ENCODE measurements at regions not wholly inside any gene's neighbourhood (a gene's known extent, or its start where the extent isn't known, plus 50 kb on each side); places are given as distances from the start of the nearest gene placed in this dataset.
"Not testable (repeated sequence)": the region's sequence is repeated elsewhere in the genome, so short reads cannot be mapped to it uniquely, and the experiment has no call there.

DNA sequence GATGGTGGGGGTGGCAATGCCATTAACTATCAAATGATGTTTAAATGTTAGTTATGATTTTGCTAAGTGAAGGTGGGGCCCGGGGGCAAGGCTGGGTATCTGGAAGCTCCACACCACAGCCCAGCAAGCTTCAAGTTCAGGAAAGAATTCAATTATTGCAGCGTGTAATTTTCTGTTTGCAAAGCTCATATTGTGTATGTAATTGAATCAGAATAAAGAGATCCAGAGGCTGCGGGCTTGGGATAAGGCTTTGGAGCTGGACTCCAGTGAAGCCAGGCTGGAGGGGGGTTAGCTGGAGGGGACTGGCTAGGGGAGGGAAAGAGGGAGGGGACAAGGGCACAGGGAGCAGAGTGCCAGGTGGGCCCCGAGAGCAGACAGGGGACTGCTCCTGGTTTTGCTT is 557.1 kb upstream of the CADM1 start:
- no peak for DNase-seq

DNA sequence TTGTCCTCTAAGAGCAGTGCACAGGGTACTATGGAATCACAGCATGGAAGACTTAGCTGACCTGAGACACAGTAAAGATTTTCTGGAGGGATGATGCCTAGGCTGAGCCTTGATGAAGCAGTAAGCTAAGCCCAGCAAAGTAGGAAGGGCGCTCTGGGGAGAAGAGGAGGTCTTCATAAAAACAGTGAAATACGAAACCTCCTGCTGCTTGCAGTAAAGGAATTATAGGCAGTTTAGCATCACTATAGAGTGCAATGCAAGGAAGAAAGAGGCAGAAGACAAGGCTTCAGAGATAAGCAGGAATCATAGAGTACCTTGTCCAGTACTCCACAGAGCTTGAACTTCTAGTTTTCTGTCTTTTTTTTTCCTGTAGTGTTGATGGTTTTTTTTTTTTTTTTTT is 555.7 kb upstream of the CADM1 start:
- no peak for DNase-seq

GRCh38 chr11:116057000-116057399 is 552.8 kb upstream of the CADM1 start:
- DNase-seq, result no peak

DNA sequence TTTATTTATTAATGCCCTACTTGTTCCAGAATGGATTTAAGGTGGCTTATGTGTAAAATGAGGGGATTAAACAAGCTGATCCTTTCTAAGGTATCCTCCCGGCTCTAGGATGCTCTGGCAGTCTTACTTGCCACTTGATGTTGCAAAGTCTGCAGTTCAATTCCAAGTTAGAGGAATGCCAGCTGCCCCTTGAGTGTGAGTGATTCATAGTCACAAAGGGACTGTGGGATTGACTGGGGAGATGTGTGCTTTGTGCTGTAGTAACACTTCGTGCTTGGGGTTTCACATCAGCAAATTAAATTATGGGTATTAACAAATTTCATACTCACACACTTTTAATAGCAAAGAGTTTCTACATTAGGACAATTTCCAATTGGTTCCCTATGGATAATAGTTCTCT is 550.8 kb upstream of the CADM1 start:
- DNase-seq, result no peak

DNA sequence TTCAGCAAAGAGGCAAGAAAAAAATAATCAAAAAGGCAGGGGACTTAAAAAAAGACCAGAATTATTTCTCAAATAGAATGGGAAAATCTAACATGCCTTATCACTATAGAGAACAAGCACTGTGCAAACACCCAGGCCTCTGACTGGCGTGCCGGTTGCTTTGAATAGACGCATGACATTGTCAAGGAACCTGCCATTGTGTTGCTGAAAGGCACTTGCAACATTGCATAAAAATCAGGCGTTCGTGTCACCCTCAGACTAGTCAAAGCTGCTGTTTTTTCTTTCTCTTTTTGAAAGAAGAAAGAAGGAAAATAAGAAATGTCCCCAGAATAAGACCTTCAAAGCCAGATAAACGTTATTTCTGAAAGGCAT is 549.3 kb upstream of the CADM1 start:
- DNase-seq, result no peak

DNA sequence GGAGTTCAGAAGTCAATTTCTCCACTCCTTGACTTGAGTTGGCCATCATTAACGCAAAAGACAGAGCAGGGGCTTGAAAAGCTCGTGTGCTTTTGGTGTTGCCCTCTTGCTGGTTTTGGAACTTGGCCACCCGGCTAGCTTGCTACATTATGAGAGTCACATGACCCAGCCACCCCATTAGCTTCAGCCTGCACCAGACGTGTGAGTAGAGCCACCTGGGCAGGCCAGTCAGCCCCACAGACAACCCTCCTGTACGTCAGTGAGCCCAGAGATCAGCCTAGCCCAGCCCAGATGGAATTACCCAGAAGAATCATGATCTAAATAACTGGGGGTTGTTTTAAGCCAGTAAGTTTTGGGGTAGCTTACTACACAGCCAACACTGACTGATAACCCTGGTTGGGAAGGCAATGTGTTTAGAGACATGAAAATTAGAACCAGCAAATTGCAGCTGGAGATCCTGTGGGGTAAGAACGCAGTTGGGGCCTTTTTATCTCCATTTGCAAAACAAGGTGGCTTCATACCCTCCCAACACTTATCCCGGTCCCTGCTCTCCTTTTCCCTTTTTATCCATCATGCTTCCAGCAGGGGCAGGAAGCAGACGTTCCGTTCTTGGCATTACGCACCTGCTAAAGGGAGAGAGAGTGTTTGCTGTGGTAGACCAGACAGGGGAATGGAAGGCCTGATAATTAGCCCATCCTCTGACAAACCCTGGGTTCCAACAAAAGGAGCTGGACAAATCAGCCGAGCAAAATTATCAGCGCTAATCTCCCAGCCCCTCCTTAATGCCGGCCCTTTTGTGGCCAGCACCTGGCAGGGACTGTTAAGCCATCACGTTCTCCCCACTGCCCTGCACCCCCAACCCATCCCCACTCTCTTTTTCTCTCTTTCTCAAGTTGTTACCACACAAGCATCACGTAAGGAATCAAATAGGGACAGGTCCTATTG is 548.7 kb upstream of the CADM1 start:
- DNase-seq, result no peak

DNA sequence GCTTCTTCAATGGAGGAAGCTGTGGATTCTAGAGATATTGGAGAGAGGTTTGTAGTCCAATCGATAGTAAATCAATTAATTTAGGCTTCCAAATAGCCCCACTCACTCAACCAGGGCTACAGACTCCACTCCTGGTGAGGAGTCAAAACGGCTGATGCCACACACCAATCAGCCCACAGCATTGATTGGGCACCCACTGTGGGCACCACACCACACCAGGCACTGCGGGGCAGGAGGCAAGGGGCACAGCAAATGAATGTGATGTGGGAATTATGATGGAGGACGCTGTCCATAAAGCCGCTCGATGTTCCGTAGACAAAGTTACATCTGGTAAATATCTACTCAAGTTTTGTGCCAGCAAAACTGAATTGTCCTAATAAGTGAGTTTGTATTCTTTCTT is 547.3 kb upstream of the CADM1 start:
- DNase-seq, result no peak

DNA sequence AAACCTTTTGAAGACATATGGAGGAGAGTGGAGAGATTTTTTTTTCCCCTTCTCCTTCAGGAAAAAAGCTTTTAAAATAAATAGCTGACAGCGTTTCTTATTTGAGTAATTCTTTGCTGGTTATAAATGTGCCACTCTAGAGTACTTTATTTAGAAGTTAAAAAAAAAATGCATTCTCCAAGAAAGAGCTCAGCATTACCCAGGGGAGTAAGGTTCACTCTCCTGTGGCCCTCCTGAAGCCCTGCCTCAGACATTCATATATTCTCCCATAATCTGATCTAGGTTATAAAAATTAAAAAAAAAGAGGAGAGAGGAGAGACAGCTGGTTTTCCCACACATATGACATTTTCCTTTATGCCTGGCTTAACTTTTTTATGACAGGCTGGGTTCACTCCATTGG is 545.2 kb upstream of the CADM1 start:
- no peak for DNase-seq

DNA sequence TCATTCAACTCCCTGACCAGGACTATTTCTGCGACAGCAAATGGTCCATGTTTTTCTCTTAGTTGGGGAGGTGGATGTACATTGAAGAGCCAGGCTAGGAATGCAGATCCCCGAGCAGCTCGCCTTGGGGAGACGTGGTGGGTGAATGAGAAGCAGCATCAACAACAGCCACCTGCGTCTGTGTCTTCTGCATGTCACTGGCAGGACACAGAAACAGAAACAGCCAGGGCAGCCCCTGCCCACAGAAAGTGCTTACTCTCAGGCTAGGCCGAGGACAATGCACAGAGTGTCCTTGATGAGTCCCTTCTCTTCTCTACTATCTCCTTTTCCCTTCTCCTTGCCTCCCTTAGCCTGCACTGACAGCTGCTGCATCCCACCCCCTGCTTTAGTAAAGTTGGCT is 541.9 kb upstream of the CADM1 start:
- DNase-seq, result no peak

- no peak for DNase-seq
Measured at GRCh38 chr11:116044941-116045340, 540.7 kb upstream of the CADM1 start.

GRCh38 chr11:116044520-116044919 is 540.3 kb upstream of the CADM1 start:
- no peak for DNase-seq

DNA sequence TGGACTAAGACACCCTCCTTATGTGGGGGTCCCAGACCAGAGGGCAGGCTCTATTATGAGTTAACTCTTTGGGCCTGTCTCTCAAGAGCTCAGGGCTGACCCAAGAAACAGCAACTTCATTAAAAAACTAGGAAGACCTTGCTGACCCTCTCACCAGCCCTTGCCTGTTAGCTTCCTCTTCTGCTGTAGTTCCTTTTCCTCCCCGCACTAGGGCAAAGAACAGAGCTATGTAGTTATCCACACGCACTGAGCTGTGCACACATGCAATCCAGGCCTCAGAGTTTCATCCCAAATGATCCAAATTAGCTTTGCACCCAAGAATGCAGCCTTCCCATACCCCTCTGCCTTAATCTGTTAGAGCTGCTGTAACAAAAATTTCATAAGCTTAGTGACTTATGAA is 539.6 kb upstream of the CADM1 start:
- DNase-seq, result no peak

DNA sequence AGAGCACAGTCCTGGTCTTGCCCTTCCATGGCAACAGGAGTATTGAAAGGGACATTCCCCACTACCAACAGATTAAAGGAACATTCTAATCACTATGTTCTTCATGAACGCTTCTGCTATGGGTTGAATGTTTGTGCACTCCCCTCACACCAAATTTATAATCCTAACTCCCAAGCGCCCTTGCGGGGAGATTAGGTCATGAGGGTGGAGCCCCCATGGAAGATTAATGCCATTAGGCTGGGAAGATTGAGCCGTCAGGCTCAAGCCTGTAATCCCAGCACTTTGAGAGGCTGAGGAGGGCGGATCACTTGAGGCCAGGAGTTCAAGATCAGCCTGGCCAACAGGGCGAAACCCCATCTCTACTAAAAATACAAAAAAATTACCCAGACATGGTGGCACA is 538.8 kb upstream of the CADM1 start:
- not testable (repeated sequence) for DNase-seq

DNA sequence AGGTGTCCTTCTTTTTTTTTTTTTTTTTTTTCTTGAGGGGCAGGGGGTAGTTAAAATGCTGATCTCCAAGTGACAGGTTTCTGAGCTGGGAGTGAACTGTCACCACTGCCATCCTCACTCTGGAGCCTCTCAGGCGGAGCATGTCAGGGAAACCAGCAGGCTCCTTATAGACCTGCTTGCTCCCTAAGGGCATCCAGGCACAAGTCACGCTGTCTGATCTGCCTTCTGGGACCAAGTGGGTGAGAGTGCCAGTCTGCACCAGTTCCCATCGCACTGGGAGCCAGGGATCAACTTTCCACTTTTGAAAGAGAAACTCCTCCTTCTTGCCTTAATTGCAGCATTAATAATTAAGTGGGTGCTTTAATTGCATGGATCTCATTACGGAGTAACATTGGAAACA is 537.9 kb upstream of the CADM1 start:
- DNase-seq, result no peak

- DNase-seq, result no peak
Measured at GRCh38 chr11:116037861-116038260, 533.6 kb upstream of the CADM1 start.

DNA sequence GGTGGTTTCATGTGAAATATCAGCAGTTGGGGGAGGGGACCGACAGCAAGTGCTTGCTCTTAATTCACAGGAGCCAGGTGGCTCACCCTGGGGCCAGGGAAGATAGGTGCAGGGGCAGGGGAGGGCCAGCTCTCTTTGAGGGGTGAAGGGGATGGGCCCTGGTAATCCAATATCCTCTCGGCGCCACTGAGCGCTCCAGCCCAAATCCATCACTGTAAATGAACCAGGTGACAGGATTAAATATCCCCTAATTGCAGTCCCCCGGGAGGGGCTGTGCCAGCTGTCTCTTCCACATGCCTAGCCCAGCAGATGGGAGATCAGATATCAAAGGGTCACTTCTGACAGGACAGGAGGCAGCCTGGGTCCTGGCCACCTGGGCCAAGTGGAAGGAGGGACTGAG is 531.8 kb upstream of the CADM1 start:
- no peak for DNase-seq

GRCh38 chr11:116033931-116034553 is 529.8 kb upstream of the CADM1 start:
- no peak for DNase-seq

- DNase-seq, result no peak
Measured at GRCh38 chr11:116030697-116031331, 526.6 kb upstream of the CADM1 start.

- not testable (repeated sequence) for DNase-seq
Measured at GRCh38 chr11:116028506-116028905, 524.3 kb upstream of the CADM1 start.

DNA sequence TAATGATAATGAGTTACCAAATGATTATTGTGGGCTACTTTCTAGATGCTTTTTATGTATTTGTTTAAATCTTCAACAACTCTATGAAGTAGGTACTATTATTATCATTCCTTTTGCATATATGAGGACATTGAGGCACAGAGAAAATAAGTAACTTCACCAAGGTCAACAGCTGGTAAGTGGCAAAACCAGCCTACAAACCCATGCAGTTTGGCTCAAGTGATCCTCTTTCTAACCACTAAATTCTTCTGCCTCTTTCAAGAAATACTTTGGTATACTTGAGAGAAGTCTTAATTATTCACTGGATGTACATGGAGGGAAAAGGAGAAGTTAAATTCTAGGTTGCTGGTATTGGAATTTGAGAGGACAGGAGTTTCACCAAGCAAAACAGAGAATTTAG is 495.2 kb upstream of the CADM1 start:
- no peak for DNase-seq

DNA sequence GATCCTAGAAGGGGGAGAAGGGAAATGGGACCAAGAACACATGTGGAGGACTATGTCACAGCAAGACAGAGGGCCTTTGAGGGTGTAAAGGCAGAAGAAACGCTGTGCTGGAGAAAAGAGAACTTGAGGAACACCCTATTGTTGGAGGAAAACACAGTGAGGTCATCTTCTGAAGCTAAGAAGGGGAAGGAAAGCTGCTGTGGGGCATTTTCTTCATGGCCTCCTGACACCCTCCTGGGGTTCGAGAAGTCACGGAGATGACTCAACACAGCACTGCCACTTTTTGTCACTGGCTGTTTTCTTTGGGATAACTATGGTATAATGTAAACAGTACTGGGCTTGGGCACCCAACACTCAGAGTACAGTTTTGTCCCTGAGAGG is 492.6 kb upstream of the CADM1 start:
- no peak for DNase-seq

- no peak for DNase-seq
Measured at GRCh38 chr11:115996125-115996807, 492.1 kb upstream of the CADM1 start.

GRCh38 chr11:115993590-115993989 is 489.4 kb upstream of the CADM1 start:
- DNase-seq, result no peak

All from CD4-positive, alpha-beta T cell treated with Interleukin-17A for 4 hours (primary cell).